ENCODE measurements at regions not wholly inside any gene's neighbourhood (a gene's known extent, or its start where the extent isn't known, plus 50 kb on each side); places are given as distances from the start of the nearest gene placed in this dataset.
"Not testable (repeated sequence)": the region's sequence is repeated elsewhere in the genome, so short reads cannot be mapped to it uniquely, and the experiment has no call there.

- not testable (repeated sequence) for TF ChIP-seq CTCF (IDR thresholded peaks at IDR 0.05; ENCODE audit: control extremely low read depth in 1 of 3, insufficient read depth in 1 of 3, low read depth in 1 of 3, low read length in 3 of 3); CHD2 (IDR thresholded peaks at IDR 0.05; ENCODE audit: low read length); KDM5A (IDR thresholded peaks at IDR 0.05; ENCODE audit: low read length); POLR2A (IDR thresholded peaks at IDR 0.05; ENCODE audit: control extremely low read depth in 1 of 2, low read depth in 2 of 2, low read length in 2 of 2); EZH2 (IDR thresholded peaks at IDR 0.05; ENCODE audit: low read depth, low read length, severe bottlenecking)
Observed at GRCh38 chr16:16526998-16527397, 148.1 kb downstream of the NPIPA7 start.

Data from H1 (cell line).